GM23338 (cell line): ENCODE measurements at regions not wholly inside any gene's neighbourhood (a gene's known extent, or its start where the extent isn't known, plus 50 kb on each side); places are given as distances from the start of the nearest gene placed in this dataset.

Source experiments
- CREB1 ChIP-seq: fragments of 250-450 bp; sonication (Bioruptor Pico); IDR thresholded peaks from 2 replicates; pipeline ENCODE4 v1.5.0; 2020; ENCODE audit warnings: low read depth, mild to moderate bottlenecking, moderate library complexity
- CTCF ChIP-seq, 2 experiments: fragments of 200-600 bp in 1 of 2; sonication (generic) in 1 of 2; conservative IDR thresholded peaks; 2 replicates each; pipeline versions ENCODE4 v1.5.1 to v1.6.1; 2016 to 2017; ENCODE audit warnings: antibody characterized with exemption in 2 of 2, low read depth in 2 of 2, mild to moderate bottlenecking in 2 of 2, moderate library complexity in 1 of 2
- EZH2phosphoT487 ChIP-seq: fragments of 200-600 bp; sonication (generic); IDR thresholded peaks from one replicate; pipeline ENCODE4 v1.8.1; 2018; ENCODE audit warnings: antibody characterized with exemption; ENCODE audit not compliant: unreplicated experiment
- JUNB ChIP-seq: IDR thresholded peaks from one replicate; pipeline ENCODE4 v1.6.1; 2016; ENCODE audit warnings: antibody characterized with exemption; ENCODE audit not compliant: unreplicated experiment
- POLR2AphosphoS5 ChIP-seq: IDR thresholded peaks from 2 replicates; pipeline ENCODE4 v1.6.1; 2016; ENCODE audit warnings: antibody characterized with exemption, low read depth

- peak in 1 of 2 experiments; percentile 42; a peak in 2 of 4 replicates for TF ChIP-seq CTCF (conservative IDR thresholded peaks at IDR 0.05; ENCODE audit: low read depth in 2 of 2)
- TF ChIP-seq JUNB = no peak
- no peak for TF ChIP-seq EZH2phosphoT487
- no peak for TF ChIP-seq POLR2AphosphoS5
- no peak for TF ChIP-seq CREB1 (CRISPR knock-in tag)
Measured at GRCh38 chr7:42617071-42617765, 294.7 kb downstream of the C7orf25 start.
